GM18517 (cell line): ENCODE measurements at regions not wholly inside any gene's neighbourhood (a gene's known extent, or its start where the extent isn't known, plus 50 kb on each side); places are given as distances from the start of the nearest gene placed in this dataset.

Experiments used
- ATAC-seq: cut with Tn5 transposase; IDR thresholded peaks from one replicate; pipeline ENCODE4 v1.9.1; 2021; ENCODE audit warnings: mild to moderate bottlenecking, moderate library complexity; ENCODE audit not compliant: unreplicated experiment

DNA sequence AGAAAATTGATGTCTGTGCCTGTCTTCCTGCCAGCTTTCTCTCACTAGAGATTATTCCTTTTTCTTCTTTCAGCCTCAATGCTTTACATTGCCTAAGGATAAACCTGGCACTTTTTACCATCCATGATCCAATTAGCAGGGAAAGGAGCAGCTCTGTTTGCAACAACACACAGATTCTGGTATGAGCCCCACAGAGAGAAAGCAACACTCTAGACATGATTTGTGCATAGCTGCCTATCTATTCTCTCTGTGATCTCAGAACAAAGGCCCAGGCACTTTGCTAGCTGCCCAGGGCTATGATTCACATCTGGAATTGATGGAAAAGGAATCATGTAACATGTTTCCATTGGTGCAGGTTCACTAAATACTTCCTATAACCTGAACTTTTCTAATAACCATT, 685.0 kb downstream of the ETS1 start:
- ATAC-seq = no peak

DNA sequence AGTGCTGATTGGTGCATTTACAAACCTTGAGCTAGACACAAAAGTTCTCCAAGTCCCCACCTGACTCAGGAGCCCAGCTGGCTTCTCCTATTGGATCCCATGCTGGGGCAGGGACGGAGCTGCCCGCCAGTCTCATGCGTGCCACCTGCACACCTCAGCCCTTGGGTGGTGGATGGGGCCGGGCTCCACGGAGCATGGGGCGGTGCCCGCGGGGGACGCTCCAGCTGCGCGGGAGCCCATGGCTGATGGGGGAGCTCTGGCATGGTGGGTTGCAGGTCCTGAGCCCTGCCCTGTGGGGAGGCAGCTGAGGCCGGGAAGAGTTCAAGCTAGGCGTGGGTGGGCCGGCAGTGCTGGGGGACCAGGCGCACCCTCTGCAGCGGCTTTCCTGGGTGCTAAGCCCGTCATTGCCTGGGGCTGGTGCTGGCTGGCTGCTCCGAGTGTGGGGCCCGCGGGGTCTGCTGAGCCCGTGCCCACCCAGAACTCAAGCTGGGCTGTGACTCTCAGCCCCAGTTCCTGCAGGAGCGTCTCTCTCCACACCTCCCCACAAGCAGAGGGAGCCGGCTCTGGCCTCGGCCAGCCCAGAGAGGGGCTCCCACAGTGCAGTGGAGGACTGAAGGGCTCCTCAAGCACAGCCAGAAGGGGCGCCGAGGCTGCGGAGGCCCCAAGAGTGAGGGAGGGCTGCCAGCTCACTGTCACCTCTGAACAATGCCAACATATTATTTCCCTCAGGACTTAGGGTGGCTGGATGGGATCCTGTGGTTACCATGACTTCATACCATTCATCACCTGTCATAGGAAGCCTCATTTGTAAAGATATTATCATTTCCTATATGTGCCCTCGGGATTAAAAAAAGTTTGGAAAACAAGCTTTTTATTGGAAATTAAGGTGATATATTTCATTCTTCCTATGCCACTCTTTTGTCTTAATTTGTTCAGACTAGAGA, 688.7 kb downstream of the ETS1 start:
- ATAC-seq = no peak

DNA sequence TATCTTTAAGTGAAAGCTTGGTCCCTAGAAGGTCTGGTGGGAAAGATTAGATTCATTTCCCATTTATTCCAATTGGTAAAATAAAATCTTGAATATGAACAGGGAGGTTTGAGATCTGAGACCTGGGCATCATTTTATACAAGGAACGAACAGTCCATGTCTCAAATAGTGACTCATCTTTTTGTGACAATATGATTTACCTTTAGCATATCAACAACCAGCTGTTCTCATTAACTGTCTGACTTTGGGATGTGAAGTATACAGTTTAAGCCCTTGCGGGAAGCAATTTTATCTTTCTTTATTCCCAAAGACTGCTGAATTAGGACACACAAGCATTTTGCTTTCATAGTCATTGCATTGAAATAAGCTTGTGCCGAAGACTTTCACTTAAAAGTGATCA, 691.6 kb downstream of the ETS1 start:
- ATAC-seq = no peak

DNA sequence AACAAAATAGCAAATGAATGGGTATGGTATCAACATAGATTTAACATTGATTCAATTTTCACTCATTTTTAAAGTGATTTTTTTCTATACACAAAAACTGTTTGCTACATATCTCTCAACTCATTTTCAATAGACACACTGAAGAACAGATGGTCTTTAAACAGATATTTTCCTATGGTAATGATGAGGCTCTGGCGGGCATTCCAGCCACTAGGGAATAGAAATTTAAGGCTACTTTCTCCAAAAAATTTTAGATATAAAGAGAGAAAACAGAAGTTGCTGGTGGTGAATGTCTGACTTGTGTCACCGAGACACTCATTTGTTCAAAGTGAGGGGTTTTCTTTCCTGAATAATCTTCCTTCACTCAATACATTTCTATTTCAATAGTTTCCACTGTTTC, 693.0 kb downstream of the ETS1 start:
- no peak for ATAC-seq

DNA sequence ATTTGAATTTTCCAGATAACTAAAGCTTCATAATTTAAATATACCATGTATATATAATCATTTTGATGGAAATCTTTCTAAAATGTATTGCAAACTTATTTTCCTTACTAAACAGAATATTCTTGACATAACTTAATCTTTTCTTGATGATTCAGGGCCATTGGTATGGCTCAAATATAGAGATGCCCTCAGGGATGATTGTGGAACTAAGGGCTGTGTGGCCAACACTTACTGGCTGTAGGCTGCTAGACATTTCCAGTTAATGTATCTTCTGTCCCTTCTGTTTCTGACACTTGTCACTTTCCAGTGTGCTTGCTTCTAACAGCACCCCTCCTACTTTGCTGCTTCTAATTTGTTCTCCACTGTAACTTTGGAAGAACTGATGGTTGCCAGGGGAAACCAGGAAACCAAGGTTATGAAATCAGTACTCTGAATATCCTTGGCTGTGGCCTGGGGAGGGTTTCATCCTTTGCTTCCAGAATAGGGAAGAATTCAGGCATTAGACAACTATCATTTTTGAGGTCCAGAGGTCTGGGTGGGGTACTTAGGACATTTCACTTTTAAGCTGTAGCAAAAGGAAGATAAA, 697.2 kb downstream of the ETS1 start:
- ATAC-seq = no peak

DNA sequence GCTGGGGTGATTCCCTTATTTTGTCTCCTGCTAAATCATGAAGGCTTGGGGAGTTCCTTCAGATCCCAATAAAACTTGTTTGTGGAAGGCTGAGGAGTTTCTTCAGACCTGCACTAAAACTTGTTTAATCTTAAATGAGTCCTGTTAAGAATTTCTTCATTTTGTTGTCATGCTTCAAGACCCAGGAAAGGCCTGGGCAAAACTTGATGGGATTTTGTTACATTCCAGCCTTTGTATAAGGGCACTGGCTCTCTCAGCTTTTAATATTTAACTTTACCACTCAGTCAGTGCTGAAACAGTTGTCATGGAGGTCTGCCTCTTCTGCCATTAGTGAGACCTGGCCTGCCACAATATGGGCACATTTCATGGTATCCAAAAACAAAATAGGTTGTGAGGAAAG, 699.0 kb downstream of the ETS1 start:
- no peak for ATAC-seq

DNA sequence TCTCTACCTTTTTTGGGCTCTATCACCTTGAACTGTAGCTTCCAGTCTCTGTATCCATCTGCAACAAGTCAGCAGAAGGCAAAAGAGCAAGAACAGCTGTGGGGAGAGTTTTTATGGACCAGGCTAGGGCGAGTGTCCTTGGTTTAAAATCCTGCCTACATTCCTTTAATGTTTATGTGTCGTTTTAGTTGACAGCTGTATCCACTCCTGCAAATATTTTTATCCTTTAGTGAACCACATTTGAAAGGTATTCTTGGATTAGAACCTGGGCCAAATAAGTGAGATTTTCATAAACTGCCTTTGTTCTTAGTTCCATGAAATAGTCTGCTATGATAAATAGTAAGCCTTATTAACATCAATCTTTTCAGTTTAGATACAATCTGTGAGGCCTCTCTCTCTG, 712.2 kb downstream of the ETS1 start:
- ATAC-seq = no peak

DNA sequence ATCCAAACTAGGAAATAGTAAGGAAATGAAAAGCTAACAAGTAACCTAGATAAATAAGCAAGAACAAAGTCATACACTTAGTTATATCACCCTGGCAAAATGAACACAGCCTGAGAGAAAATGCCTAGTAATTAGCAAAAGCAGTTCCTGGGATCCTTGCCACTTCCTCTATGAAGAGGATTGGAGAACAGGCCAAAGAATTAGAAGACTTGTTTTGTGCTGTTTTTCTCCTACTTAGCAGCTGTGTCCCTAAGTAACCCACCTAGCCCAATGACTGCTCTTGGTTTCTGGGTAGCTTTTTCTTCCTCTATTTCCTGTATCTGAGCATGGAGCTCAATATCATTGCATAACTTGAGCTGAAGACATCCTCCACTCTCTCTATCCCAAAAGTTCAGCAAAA, 713.9 kb downstream of the ETS1 start:
- ATAC-seq = no peak

DNA sequence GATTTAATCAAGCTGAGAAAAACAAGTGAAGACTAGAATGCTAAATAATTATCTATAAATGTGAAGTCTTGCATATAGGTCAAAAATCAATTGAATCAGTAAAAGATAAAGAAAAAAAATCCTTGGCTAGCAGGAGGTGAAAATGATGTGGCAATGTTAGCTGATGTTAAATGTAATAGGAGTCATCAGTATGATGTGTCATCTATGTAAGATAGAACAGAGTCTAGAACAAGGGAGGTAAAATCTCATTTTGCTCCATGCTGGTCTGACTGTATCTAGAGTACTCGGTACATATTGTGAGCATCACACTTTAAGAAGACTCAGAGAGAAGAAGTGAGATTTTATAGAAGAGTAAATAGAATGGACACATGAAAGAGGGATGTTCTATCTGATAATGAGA, 721.2 kb downstream of the ETS1 start:
- ATAC-seq = no peak

DNA sequence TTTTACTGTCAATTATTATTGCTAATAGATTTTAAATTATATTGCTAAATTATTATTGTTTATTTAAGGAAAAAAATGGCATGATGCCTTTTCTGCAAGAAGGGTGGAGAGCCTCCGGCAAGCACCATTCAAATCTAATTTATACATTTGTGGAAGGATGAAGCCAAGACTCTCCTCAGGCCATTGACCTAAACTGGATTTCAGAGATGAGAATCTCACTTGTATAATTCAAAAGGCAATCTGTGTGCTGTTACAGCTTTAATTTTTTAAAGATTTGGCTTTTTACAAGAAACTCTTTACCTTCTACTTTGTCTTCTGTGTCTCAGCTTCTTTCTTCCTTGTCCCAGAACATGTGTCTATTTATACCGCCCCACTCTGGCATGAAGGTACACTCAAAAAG, 722.5 kb downstream of the ETS1 start:
- no peak for ATAC-seq

DNA sequence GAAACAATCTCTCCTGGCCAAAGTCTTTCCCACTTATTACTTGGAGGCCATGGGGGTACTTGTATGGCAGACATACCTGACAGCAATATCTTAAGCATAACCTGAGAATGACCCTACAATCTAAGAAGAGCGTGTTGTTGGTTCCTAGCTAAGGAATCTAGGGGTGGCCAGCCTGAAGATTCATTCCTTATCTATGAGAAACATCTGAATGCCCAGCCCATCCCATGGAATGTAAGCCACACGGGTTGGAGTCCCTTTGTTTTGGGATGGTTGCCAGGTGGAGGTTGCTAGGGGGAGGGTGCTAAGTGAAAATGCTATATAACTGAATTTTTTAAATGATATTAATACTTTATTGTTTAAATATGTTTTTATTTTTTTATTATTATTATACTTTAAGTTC, 725.0 kb downstream of the ETS1 start:
- no peak for ATAC-seq

DNA sequence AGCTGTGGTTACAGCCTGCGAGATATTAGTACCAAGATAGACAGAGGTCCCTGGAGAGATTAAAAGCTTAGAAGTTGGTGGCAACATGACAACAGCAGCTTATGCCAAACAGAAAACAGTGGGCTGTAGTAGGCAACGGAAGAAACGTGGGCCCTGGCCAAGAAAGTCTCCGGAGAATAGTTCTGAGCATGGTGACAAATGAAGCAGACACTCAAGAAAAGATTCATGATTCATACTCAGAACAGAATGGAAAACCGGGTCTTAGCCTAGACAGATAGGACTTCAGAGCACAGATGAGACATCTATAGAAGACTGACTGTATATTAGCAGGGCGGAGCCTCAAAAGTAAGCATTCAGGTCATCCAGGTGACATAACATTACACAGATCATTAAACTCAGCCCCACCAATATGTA, 727.4 kb downstream of the ETS1 start:
- ATAC-seq = no peak

DNA sequence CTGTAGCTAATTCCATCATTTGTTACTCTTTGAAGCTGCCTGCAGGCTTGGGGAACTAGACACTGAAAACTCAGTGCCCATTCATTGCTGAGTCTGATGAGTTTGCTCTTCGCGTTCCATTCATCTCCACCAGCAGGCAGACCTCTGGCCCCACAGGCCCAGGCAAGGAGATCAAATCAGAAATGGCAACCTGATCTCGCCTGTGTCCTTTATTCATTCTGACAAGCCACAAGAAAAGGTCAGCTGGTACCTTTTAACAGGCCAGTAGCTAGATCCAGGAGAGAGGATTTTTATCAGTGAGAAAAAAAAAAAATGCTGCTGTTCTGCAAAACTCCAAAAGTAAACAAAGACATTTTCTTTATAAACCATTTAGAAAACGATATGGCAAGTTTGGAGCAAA, 742.5 kb downstream of the ETS1 start:
- no peak for ATAC-seq

DNA sequence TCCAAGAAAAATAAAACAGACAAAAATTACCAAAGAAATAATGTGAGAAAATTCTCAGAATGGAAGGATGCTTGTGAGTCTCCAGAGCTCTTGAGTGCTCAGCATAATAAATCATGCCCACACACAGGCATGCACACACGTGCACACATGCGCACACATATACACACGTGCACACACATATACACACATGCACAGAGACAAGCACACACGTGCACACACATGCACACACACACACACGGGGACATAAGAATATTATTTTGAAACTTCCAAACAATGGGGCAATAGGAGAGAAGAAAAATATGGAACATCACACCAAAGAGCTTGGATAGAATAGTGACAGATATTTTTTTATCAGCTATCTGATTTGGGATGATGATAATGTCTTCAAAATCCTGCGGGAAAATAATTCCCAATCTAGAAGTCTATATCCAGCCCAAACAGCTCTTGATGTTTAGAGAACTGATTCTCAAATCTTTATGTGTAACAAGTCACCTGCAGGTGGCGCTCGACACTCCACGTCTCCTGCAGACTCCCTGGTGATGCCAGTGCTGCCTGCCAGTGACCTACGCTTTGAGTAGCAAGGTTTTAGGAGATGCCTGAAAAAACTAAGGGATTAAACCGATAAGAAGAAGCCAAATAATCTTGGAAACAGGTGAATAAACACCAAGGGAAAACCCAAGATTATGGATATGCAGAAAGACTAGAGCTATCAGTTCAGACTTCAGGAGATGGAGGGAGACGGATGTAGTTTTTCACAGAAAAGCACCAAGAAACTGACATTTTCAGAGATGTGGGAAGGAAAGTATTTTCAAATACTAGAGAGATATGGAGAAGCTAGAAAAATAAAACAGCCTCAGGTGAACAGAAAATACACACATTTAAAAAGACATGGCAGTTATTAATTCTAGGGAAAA, 743.6 kb downstream of the ETS1 start:
- ATAC-seq = no peak

DNA sequence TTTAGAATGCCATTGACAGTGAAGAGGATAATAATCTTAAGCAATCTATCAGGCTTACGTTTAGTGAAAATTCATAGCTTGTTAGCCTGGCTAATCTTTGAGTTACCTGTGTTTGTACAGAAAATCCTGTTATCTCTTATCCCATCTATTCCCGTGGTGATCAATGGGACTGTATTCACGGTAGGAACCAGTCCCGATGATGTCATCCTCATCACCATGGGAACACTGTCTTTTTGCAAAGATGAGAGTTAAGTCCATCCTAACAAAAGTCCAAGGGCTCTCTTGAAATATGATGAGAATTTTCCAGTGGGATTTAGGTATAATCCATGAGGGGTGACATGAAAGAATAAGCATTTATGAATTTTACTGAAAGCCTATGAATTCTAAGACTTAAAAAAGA, 762.2 kb downstream of the ETS1 start:
- no peak for ATAC-seq

DNA sequence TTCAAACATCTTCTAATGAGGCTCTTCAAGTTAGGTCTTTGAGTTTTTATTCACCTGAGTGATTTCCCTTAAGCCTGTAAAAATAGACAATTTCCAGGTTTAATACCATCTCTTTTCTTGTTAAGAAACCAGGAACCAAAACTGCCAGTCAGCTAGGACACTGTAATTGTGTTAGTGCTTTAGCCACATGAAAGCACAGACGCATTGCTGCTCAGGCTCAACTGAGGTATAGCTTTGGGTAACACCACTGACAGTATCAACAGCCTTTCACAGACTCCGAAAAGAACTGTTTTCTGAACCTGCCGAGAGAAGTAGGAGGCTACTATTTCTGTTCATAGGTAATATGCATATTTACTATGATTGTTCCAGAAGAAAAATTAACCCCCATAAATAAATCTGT, 768.7 kb downstream of the ETS1 start:
- ATAC-seq = no peak

DNA sequence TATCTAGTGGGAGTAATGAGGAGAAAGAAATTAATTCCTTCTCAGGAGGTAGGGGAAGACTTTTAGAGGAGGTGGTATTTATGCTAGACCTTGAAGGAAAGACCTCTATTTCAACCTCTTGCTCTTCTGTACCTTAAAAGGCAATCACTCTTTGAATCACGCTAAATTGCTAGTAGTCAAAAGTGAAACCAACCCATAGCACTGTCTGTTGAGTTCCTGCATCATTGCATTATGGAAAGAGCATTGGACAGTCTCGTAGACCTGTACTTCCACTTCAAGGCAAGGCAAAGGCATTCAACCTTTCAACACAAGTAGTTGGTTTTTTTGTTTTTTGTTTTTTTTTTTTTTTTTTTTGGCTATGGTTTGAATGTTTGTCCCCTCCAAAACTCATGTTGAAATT, 770.4 kb downstream of the ETS1 start:
- no peak for ATAC-seq

DNA sequence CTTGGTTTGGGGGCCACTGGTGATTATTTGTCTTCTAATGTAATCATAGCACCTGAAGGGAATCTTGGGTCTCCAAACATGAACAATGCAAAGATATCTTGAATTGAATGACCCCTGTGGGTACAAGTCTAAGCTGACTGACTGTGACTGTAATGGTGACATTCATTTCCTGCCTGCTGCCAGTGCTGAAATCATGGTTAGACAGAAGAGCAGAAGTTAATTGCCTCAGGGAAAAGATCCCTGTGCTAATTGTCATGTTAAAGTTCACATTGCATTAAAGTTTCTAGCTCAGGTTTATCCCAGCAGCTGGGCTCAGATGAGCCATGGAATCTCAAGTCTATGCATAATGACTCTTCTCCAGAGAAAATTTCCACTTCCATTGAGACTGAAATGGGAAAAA, 772.0 kb downstream of the ETS1 start:
- ATAC-seq = no peak

DNA sequence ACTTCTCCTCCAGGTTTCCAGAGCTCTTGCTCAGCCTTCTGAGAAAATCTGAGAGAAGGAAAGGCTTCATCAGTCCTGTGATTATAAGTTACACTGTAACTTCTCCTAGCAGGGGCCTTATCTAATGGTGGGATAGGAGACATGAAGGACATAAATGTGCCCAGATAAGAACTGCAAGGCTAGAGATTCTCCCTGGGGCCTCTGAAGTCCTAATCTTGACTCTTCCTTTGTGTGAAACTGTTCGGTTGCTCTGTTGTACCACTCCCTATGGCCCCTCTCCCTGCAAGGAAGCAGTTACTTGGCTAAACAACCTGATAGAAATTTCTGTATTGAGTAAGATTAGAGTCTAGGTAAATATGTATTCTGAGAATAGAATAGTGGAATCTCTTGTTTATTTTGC, 780.9 kb downstream of the ETS1 start:
- ATAC-seq = no peak

DNA sequence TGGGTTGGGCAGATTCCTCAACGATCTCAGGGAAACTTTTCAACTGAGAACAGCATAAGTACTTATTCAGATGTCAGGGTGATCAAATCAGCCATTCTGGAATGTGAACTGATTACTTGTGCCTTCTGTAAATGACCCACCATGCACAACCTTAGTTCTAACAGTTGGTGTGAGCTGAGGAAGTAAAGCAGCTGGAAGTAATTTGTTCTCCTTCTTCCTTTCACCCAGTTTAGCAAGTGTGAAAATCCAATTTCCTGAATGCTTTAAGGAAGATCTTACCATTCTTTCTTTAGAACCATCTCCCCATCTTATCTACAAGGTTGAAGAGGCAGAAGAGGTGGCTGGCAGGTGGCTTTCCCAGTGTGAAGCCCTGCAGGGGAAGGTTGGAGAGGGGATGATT, 781.6 kb downstream of the ETS1 start:
- no peak for ATAC-seq

DNA sequence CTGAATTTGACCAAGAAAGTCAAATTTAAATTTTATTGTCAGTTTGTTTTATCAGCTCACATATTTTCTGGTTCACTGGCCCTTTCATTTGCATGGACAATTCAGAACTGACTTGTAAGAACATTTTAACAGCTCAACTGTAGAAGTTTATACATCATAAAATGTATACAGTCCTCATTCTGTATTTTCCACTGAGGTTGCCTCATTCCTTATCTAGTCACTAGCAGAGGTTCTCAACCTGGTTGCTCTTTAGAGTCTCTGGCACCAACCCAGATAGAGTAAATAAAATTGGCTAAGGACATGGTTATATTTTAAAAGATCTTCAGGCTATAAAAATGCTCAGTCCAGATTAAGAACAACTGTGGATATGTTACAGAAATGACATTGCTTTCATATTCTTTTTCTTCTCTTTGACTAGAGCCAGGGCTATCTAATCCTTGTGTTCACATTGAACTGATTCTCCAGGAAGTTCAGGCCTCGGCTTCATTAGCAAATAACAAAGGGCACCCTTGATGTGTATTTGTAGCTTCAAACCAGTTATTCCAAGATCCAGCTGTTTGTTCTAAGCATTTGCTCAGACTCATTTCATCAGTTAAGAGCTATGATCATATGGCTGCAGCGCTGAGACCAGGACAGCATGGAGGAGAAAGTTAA, 782.5 kb downstream of the ETS1 start:
- ATAC-seq = no peak
